ENCODE measurements at regions not wholly inside any gene's neighbourhood (a gene's known extent, or its start where the extent isn't known, plus 50 kb on each side); places are given as distances from the start of the nearest gene placed in this dataset.

DNA sequence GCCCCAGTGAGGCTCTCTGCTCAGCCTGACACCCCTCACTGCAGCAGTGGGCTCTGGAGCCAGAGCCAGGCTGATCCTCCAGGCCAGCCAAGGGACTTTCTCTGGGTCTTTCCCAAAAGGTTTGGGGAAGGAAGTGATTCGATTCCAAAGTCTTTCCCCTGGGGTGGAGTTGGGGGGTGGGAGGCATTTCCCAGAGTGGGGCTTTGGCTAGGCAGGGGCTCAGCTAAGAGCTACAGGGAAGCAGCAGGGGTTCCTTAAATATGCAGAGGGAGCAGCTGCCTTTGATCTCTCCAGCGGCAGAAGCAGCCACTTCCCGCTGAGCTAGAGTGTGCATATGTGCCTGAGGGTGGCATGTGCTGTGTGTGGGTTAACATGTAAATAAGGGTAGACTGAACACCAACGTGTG, 192.9 kb downstream of the INSC start:
- TF ChIP-seq POLR2A (IDR thresholded peaks at IDR 0.05) = no peak
- TF ChIP-seq, protein P1, sequence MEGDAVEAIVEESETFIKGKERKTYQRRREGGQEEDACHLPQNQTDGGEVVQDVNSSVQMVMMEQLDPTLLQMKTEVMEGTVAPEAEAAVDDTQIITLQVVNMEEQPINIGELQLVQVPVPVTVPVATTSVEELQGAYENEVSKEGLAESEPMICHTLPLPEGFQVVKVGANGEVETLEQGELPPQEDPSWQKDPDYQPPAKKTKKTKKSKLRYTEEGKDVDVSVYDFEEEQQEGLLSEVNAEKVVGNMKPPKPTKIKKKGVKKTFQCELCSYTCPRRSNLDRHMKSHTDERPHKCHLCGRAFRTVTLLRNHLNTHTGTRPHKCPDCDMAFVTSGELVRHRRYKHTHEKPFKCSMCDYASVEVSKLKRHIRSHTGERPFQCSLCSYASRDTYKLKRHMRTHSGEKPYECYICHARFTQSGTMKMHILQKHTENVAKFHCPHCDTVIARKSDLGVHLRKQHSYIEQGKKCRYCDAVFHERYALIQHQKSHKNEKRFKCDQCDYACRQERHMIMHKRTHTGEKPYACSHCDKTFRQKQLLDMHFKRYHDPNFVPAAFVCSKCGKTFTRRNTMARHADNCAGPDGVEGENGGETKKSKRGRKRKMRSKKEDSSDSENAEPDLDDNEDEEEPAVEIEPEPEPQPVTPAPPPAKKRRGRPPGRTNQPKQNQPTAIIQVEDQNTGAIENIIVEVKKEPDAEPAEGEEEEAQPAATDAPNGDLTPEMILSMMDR (IDR thresholded peaks at IDR 0.05) = no peak
- TF ChIP-seq POLR2AphosphoS5 (IDR thresholded peaks at IDR 0.05) = no peak
